ENCODE measurements at regions not wholly inside any gene's neighbourhood (a gene's known extent, or its start where the extent isn't known, plus 50 kb on each side); places are given as distances from the start of the nearest gene placed in this dataset.
A peak's percentile ranks its signal among the peaks of the same experiment; 100 is the strongest.

- WGBS, 3 donors = 81 to 95% (median 94%) methylated on average over 9 of the region's 9 CpGs
- Histone ChIP-seq H3K36me3 (ENCODE audit: control insufficient read depth in 3 of 3, insufficient read depth in 2 of 3, low read depth in 1 of 3, low read length in 3 of 3) (no peaks in the 10 kb centered on the region), H3K4me1 (ENCODE audit: control insufficient read depth in 3 of 3, insufficient read depth in 2 of 3, low read depth in 1 of 3, low read length in 2 of 3) (peaks cover 0 to 9% (median 5%) of the 10 kb centered on the region in 3 donors), H3K9me3 (ENCODE audit: control insufficient read depth in 2 of 2, insufficient read depth in 1 of 2, low read depth in 1 of 2, low read length in 1 of 2) (no peaks in the 10 kb centered on the region), H3K4me3 (ENCODE audit: low read depth in 1 of 3, low read length in 3 of 3) (no peak overlapping the region), H3K27ac (ENCODE audit: low read depth in 1 of 3, low read length in 2 of 3) (no peak overlapping the region), H3K27me3 (ENCODE audit: control insufficient read depth in 3 of 3, insufficient read depth in 3 of 3, low read length in 3 of 3) (no peaks in the 10 kb centered on the region)
- no peak for FAIRE-seq
- peak; percentile 39 to 55 for DNase-seq
These were observed 317.6 kb upstream of the TBL1XR1 start for GRCh38 chr3:177514611-177515499.

- H3K4me1 ChIP-seq (ENCODE audit: control insufficient read depth in 3 of 3, insufficient read depth in 2 of 3, low read depth in 1 of 3, low read length in 2 of 3) = peaks cover 0 to 9% (median 5%) of the 10 kb centered on the region in 3 donors
- WGBS, 3 donors = 59 to 61% (median 61%) methylated on average over 3 of the region's 3 CpGs
- no peak overlapping the region for H3K27ac ChIP-seq (ENCODE audit: low read depth in 1 of 3, low read length in 2 of 3)
- no peaks in the 10 kb centered on the region for H3K9me3 ChIP-seq (ENCODE audit: control insufficient read depth in 2 of 2, insufficient read depth in 1 of 2, low read depth in 1 of 2, low read length in 1 of 2)
- DNase-seq (no peak), FAIRE-seq (no peak)
- no peak overlapping the region for H3K4me3 ChIP-seq (ENCODE audit: low read depth in 1 of 3, low read length in 3 of 3)
- no peaks in the 10 kb centered on the region for H3K36me3 ChIP-seq (ENCODE audit: control insufficient read depth in 3 of 3, insufficient read depth in 2 of 3, low read depth in 1 of 3, low read length in 3 of 3)
- no peaks in the 10 kb centered on the region for H3K27me3 ChIP-seq (ENCODE audit: control insufficient read depth in 3 of 3, insufficient read depth in 3 of 3, low read length in 3 of 3)
These were observed 318.5 kb upstream of the TBL1XR1 start for GRCh38 chr3:177515786-177516157.

- Histone ChIP-seq H3K4me1 (ENCODE audit: control insufficient read depth in 3 of 3, insufficient read depth in 2 of 3, low read depth in 1 of 3, low read length in 2 of 3) (peaks cover 0 to 11% (median 5%) of the 10 kb centered on the region in 3 donors), H3K4me3 (ENCODE audit: low read depth in 1 of 3, low read length in 3 of 3) (no peak overlapping the region), H3K9me3 (ENCODE audit: control insufficient read depth in 2 of 2, insufficient read depth in 1 of 2, low read depth in 1 of 2, low read length in 1 of 2) (no peaks in the 10 kb centered on the region), H3K27me3 (ENCODE audit: control insufficient read depth in 3 of 3, insufficient read depth in 3 of 3, low read length in 3 of 3) (no peaks in the 10 kb centered on the region), H3K27ac (ENCODE audit: low read depth in 1 of 3, low read length in 2 of 3) (peak overlapping the region in 1 of 3 donors; percentile 27), H3K36me3 (ENCODE audit: control insufficient read depth in 3 of 3, insufficient read depth in 2 of 3, low read depth in 1 of 3, low read length in 3 of 3) (no peaks in the 10 kb centered on the region)
- FAIRE-seq = no peak
- WGBS, 3 donors = 54 to 61% (median 58%) methylated on average over 14 of the region's 14 CpGs
- peak in 1 of 2 donors; percentile 27 for DNase-seq
These were observed 319.1 kb upstream of the TBL1XR1 start for GRCh38 chr3:177516158-177517011.

- Histone ChIP-seq H3K9me3 (ENCODE audit: control insufficient read depth in 2 of 2, insufficient read depth in 1 of 2, low read depth in 1 of 2, low read length in 1 of 2) (no peaks in the 10 kb centered on the region), H3K4me3 (ENCODE audit: low read depth in 1 of 3, low read length in 3 of 3) (no peak overlapping the region), H3K27me3 (ENCODE audit: control insufficient read depth in 3 of 3, insufficient read depth in 3 of 3, low read length in 3 of 3) (no peaks in the 10 kb centered on the region), H3K27ac (ENCODE audit: low read depth in 1 of 3, low read length in 2 of 3) (no peak overlapping the region), H3K36me3 (ENCODE audit: control insufficient read depth in 3 of 3, insufficient read depth in 2 of 3, low read depth in 1 of 3, low read length in 3 of 3) (no peaks in the 10 kb centered on the region), H3K4me1 (ENCODE audit: control insufficient read depth in 3 of 3, insufficient read depth in 2 of 3, low read depth in 1 of 3, low read length in 2 of 3) (peaks cover 0 to 12% (median 5%) of the 10 kb centered on the region in 3 donors)
- DNase-seq (no peak), FAIRE-seq (no peak)
- 97 to 100% (median 98%) methylated on average over 2 of the region's 2 CpGs for WGBS, 3 donors
These were observed 320.6 kb upstream of the TBL1XR1 start for GRCh38 chr3:177517906-177518305.

- Histone ChIP-seq H3K27ac (ENCODE audit: low read depth in 1 of 3, low read length in 2 of 3) (no peak overlapping the region), H3K4me3 (ENCODE audit: low read depth in 1 of 3, low read length in 3 of 3) (no peak overlapping the region), H3K9me3 (ENCODE audit: control insufficient read depth in 2 of 2, insufficient read depth in 1 of 2, low read depth in 1 of 2, low read length in 1 of 2) (no peaks in the 10 kb centered on the region), H3K27me3 (ENCODE audit: control insufficient read depth in 3 of 3, insufficient read depth in 3 of 3, low read length in 3 of 3) (no peaks in the 10 kb centered on the region), H3K4me1 (ENCODE audit: control insufficient read depth in 3 of 3, insufficient read depth in 2 of 3, low read depth in 1 of 3, low read length in 2 of 3) (peaks cover 0 to 11% (median 3%) of the 10 kb centered on the region in 3 donors), H3K36me3 (ENCODE audit: control insufficient read depth in 3 of 3, insufficient read depth in 2 of 3, low read depth in 1 of 3, low read length in 3 of 3) (no peaks in the 10 kb centered on the region)
- no peak for DNase-seq
- no peak for FAIRE-seq
- 96 to 97% (median 96%) methylated on average over 13 of the region's 13 CpGs for WGBS, 3 donors
These were observed 322.3 kb upstream of the TBL1XR1 start for GRCh38 chr3:177519588-177519987.

GRCh38 chr3:177521305-177521704 lies 324.0 kb upstream of the TBL1XR1 start:
- peak; percentile 54 to 74 for DNase-seq
- Histone ChIP-seq H3K4me3 (ENCODE audit: low read depth in 1 of 3, low read length in 3 of 3) (no peak overlapping the region), H3K27ac (ENCODE audit: low read depth in 1 of 3, low read length in 2 of 3) (no peak overlapping the region), H3K27me3 (ENCODE audit: control insufficient read depth in 3 of 3, insufficient read depth in 3 of 3, low read length in 3 of 3) (no peaks in the 10 kb centered on the region), H3K36me3 (ENCODE audit: control insufficient read depth in 3 of 3, insufficient read depth in 2 of 3, low read depth in 1 of 3, low read length in 3 of 3) (no peaks in the 10 kb centered on the region), H3K4me1 (ENCODE audit: control insufficient read depth in 3 of 3, insufficient read depth in 2 of 3, low read depth in 1 of 3, low read length in 2 of 3) (peaks cover 0 to 3% (median 2%) of the 10 kb centered on the region in 3 donors), H3K9me3 (ENCODE audit: control insufficient read depth in 2 of 2, insufficient read depth in 1 of 2, low read depth in 1 of 2, low read length in 1 of 2) (no peaks in the 10 kb centered on the region)
- no peak for FAIRE-seq
- 36 to 73% (median 61%) methylated on average over 8 of the region's 8 CpGs for WGBS, 3 donors

GRCh38 chr3:177522051-177522450 lies 324.8 kb upstream of the TBL1XR1 start:
- no peaks in the 10 kb centered on the region for H3K36me3 ChIP-seq (ENCODE audit: control insufficient read depth in 3 of 3, insufficient read depth in 2 of 3, low read depth in 1 of 3, low read length in 3 of 3)
- DNase-seq = no peak
- H3K4me1 ChIP-seq (ENCODE audit: control insufficient read depth in 3 of 3, insufficient read depth in 2 of 3, low read depth in 1 of 3, low read length in 2 of 3) = peaks cover 0 to 3% (median 3%) of the 10 kb centered on the region in 3 donors
- no peak for FAIRE-seq
- WGBS, 3 donors = 80 to 88% (median 87%) methylated on average over 4 of the region's 4 CpGs
- H3K4me3 ChIP-seq (ENCODE audit: low read depth in 1 of 3, low read length in 3 of 3) = no peak overlapping the region
- H3K9me3 ChIP-seq (ENCODE audit: control insufficient read depth in 2 of 2, insufficient read depth in 1 of 2, low read depth in 1 of 2, low read length in 1 of 2) = peaks cover 0 to under 1% of the 10 kb centered on the region in 2 donors
- H3K27me3 ChIP-seq (ENCODE audit: control insufficient read depth in 3 of 3, insufficient read depth in 3 of 3, low read length in 3 of 3) = no peaks in the 10 kb centered on the region
- H3K27ac ChIP-seq (ENCODE audit: low read depth in 1 of 3, low read length in 2 of 3) = no peak overlapping the region

GRCh38 chr3:177523067-177523675 lies 325.9 kb upstream of the TBL1XR1 start:
- WGBS, 3 donors = 62 to 67% (median 66%) methylated on average over 3 of the region's 3 CpGs
- no peak for DNase-seq
- Histone ChIP-seq H3K4me1 (ENCODE audit: control insufficient read depth in 3 of 3, insufficient read depth in 2 of 3, low read depth in 1 of 3, low read length in 2 of 3) (peaks cover 4 to 6% (median 6%) of the 10 kb centered on the region in 3 donors), H3K27me3 (ENCODE audit: control insufficient read depth in 3 of 3, insufficient read depth in 3 of 3, low read length in 3 of 3) (no peaks in the 10 kb centered on the region), H3K27ac (ENCODE audit: low read depth in 1 of 3, low read length in 2 of 3) (no peak overlapping the region), H3K36me3 (ENCODE audit: control insufficient read depth in 3 of 3, insufficient read depth in 2 of 3, low read depth in 1 of 3, low read length in 3 of 3) (no peaks in the 10 kb centered on the region), H3K4me3 (ENCODE audit: low read depth in 1 of 3, low read length in 3 of 3) (no peak overlapping the region), H3K9me3 (ENCODE audit: control insufficient read depth in 2 of 2, insufficient read depth in 1 of 2, low read depth in 1 of 2, low read length in 1 of 2) (peaks cover 0 to 9% of the 10 kb centered on the region in 2 donors)
- no peak for FAIRE-seq

Measured in small intestine (tissue), 7 donors.